Iris pigment epithelial cell (primary cell): ENCODE measurements at regions not wholly inside any gene's neighbourhood (a gene's known extent, or its start where the extent isn't known, plus 50 kb on each side); places are given as distances from the start of the nearest gene placed in this dataset.
"Not testable (repeated sequence)": the region's sequence is repeated elsewhere in the genome, so short reads cannot be mapped to it uniquely, and the experiment has no call there.

Experiments used
- DNase-seq: peaks from one replicate; pipeline ENCODE4 v3.0.0-alpha.2; 2011; ENCODE audit warnings: low read depth

GRCh38 chr14:101616202-101616601 lies 54.9 kb downstream of the DIO3 start:
- DNase-seq = no peak

- no peak for DNase-seq
Observed at GRCh38 chr14:101619484-101619883, 58.2 kb downstream of the DIO3 start.

- DNase-seq = no peak
Observed at GRCh38 chr14:101620031-101620788, 58.9 kb downstream of the DIO3 start.

GRCh38 chr14:101620821-101621785 lies 59.8 kb downstream of the DIO3 start:
- DNase-seq = no peak

GRCh38 chr14:101622251-101623076 lies 61.2 kb downstream of the DIO3 start:
- DNase-seq = no peak

- DNase-seq = no peak
Observed at GRCh38 chr14:101623077-101623372, 61.7 kb downstream of the DIO3 start.

- no peak for DNase-seq
Observed at GRCh38 chr14:101623685-101624444, 62.6 kb downstream of the DIO3 start.

- DNase-seq = no peak
Observed at GRCh38 chr14:101624536-101624935, 63.2 kb downstream of the DIO3 start.

- no peak for DNase-seq
Observed at GRCh38 chr14:101625336-101626097, 64.2 kb downstream of the DIO3 start.

- no peak for DNase-seq
Observed at GRCh38 chr14:101626331-101626730, 65.0 kb downstream of the DIO3 start.

GRCh38 chr14:101627915-101628262 lies 66.6 kb downstream of the DIO3 start:
- DNase-seq = no peak

GRCh38 chr14:101628471-101628966 lies 67.2 kb downstream of the DIO3 start:
- DNase-seq = peak; percentile 52

- no peak for DNase-seq
Observed at GRCh38 chr14:101628975-101629374, 67.7 kb downstream of the DIO3 start.

GRCh38 chr14:101630056-101630965 lies 69.0 kb downstream of the DIO3 start:
- DNase-seq = no peak

GRCh38 chr14:101631199-101631598 lies 69.9 kb downstream of the DIO3 start:
- no peak for DNase-seq

- not testable (repeated sequence) for DNase-seq
Observed at GRCh38 chr14:101631970-101632369, 70.7 kb downstream of the DIO3 start.

- DNase-seq = no peak
Observed at GRCh38 chr14:101632520-101632919, 71.2 kb downstream of the DIO3 start.

- DNase-seq = no peak
Observed at GRCh38 chr14:101633276-101633675, 72.0 kb downstream of the DIO3 start.

GRCh38 chr14:101634202-101634849 lies 73.0 kb downstream of the DIO3 start:
- no peak for DNase-seq
